ENCODE measurements at regions not wholly inside any gene's neighbourhood (a gene's known extent, or its start where the extent isn't known, plus 50 kb on each side); places are given as distances from the start of the nearest gene placed in this dataset.

DNA sequence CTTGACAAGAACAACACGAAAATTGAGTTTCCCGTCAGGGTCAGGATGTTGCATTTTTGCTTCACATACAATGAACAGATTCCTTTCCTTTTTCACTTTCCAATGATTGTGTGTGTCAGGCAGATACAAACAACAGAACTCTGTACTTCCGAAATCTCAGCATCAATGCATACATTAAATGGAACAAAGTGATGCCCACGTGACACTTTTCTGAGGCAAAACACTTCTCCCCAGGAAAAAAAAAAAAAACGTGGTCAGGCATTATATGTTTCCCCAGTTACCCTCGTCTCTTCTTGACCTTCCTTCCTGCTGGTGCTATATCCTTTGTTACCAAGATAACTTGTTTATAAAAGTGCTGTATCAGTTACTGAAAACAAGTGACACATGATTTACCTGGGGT lies 181.8 kb downstream of the ZNF281 start:
- TF ChIP-seq, protein P1, sequence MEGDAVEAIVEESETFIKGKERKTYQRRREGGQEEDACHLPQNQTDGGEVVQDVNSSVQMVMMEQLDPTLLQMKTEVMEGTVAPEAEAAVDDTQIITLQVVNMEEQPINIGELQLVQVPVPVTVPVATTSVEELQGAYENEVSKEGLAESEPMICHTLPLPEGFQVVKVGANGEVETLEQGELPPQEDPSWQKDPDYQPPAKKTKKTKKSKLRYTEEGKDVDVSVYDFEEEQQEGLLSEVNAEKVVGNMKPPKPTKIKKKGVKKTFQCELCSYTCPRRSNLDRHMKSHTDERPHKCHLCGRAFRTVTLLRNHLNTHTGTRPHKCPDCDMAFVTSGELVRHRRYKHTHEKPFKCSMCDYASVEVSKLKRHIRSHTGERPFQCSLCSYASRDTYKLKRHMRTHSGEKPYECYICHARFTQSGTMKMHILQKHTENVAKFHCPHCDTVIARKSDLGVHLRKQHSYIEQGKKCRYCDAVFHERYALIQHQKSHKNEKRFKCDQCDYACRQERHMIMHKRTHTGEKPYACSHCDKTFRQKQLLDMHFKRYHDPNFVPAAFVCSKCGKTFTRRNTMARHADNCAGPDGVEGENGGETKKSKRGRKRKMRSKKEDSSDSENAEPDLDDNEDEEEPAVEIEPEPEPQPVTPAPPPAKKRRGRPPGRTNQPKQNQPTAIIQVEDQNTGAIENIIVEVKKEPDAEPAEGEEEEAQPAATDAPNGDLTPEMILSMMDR (IDR thresholded peaks at IDR 0.05), result no peak
- no peaks in the 10 kb centered on the region for H3K36me3 ChIP-seq
- 29 to 30% methylated on average over 6 of the region's 6 CpGs for WGBS, 2 donors
- H3K27ac ChIP-seq, result peak overlapping the region in 2 of 10 donors; percentile 11 to 32
- peaks cover 0 to 38% (median 0%) of the 10 kb centered on the region in 9 donors for H3K4me1 ChIP-seq
- DNase-seq (no peak), ATAC-seq (no peak)
- H3K27me3 ChIP-seq, result peaks cover 0 to 17% (median 7%) of the 10 kb centered on the region in 7 donors
- no peaks in the 10 kb centered on the region for H3K9me3 ChIP-seq
- no peak overlapping the region for H3K4me3 ChIP-seq
- intact Hi-C loops (cut with DNase I), result loop anchor here in 1 of 10 donors (2.0 kb wide), 1 partner anchor 53 kb away; no protein-coding TSS in a partner anchor
